ENCODE measurements at regions not wholly inside any gene's neighbourhood (a gene's known extent, or its start where the extent isn't known, plus 50 kb on each side); places are given as distances from the start of the nearest gene placed in this dataset.

DNA sequence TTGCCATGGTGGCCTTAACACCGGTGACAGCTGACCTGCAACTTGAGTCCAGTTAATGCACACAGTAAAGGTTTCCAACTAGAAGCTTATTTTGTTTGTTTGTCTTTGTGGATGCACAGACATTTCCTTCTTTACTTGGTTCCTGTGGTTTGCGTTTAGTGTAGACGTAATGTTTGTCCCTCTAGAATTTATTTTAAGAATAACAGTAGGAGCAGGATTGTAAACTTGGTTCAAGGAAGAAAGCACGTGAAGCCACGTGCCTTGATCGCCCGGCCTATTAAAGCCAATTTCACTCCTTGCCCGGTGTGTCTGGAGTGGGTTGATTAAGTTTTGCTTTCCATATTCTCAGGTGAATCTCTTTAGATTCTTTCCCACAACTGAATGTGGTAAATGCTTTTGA is 263.2 kb upstream of the C2CD4B start:
- Histone ChIP-seq H3K36me3 (ENCODE audit: control insufficient read depth in 4 of 4, insufficient read depth in 3 of 4, low read depth in 1 of 4, low read length in 3 of 4) (no peaks in the 10 kb centered on the region), H3K27ac (ENCODE audit: low read depth in 1 of 2, low read length in 2 of 2) (no peak overlapping the region), H3K27me3 (ENCODE audit: control insufficient read depth in 4 of 4, insufficient read depth in 4 of 4, low read length in 3 of 4) (no peaks in the 10 kb centered on the region), H3K9ac (ENCODE audit: low read depth in 1 of 2, low read length in 2 of 2) (no peak overlapping the region), H3K4me1 (ENCODE audit: control insufficient read depth in 4 of 4, insufficient read depth in 4 of 4, low read length in 3 of 4) (no peaks in the 10 kb centered on the region), H3K9me3 (ENCODE audit: control insufficient read depth in 4 of 4, low read length in 3 of 4) (no peaks in the 10 kb centered on the region), H3K4me3 (ENCODE audit: low read depth in 1 of 3, low read length in 3 of 3) (no peak overlapping the region)
- TF ChIP-seq RAD21 (IDR thresholded peaks at IDR 0.05), result no peak
- no peak for TF ChIP-seq REST (IDR thresholded peaks at IDR 0.05)
- no peak for TF ChIP-seq NR2F2 (IDR thresholded peaks at IDR 0.05)
- TF ChIP-seq HNF4A (conservative IDR thresholded peaks at IDR 0.05), result no peak
- TF ChIP-seq, protein P1, sequence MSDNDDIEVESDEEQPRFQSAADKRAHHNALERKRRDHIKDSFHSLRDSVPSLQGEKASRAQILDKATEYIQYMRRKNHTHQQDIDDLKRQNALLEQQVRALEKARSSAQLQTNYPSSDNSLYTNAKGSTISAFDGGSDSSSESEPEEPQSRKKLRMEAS (IDR thresholded peaks at IDR 0.05), result no peak
- TF ChIP-seq ATF3 (IDR thresholded peaks at IDR 0.05), result no peak
- TF ChIP-seq, protein P2, sequence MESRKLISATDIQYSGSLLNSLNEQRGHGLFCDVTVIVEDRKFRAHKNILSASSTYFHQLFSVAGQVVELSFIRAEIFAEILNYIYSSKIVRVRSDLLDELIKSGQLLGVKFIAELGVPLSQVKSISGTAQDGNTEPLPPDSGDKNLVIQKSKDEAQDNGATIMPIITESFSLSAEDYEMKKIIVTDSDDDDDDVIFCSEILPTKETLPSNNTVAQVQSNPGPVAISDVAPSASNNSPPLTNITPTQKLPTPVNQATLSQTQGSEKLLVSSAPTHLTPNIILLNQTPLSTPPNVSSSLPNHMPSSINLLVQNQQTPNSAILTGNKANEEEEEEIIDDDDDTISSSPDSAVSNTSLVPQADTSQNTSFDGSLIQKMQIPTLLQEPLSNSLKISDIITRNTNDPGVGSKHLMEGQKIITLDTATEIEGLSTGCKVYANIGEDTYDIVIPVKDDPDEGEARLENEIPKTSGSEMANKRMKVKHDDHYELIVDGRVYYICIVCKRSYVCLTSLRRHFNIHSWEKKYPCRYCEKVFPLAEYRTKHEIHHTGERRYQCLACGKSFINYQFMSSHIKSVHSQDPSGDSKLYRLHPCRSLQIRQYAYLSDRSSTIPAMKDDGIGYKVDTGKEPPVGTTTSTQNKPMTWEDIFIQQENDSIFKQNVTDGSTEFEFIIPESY (IDR thresholded peaks at IDR 0.05), result no peak
- no peak for TF ChIP-seq FOXA1 (IDR thresholded peaks at IDR 0.05)
- TF ChIP-seq YY1 (IDR thresholded peaks at IDR 0.05), result no peak
- no peak for TF ChIP-seq TAF1 (conservative IDR thresholded peaks at IDR 0.05)
- 95% methylated on average over 8 of the region's 8 CpGs for WGBS
- no peak for DNase-seq (ENCODE audit: low spot score)

GRCh38 chr15:62428851-62429598 is 263.9 kb upstream of the C2CD4B start:
- H3K4me1 ChIP-seq (ENCODE audit: control insufficient read depth in 4 of 4, insufficient read depth in 4 of 4, low read length in 3 of 4), result no peaks in the 10 kb centered on the region
- no peak overlapping the region for H3K9ac ChIP-seq (ENCODE audit: low read depth in 1 of 2, low read length in 2 of 2)
- no peaks in the 10 kb centered on the region for H3K9me3 ChIP-seq (ENCODE audit: control insufficient read depth in 4 of 4, low read length in 3 of 4)
- no peak for DNase-seq (ENCODE audit: low spot score)
- no peak overlapping the region for H3K27ac ChIP-seq (ENCODE audit: low read depth in 1 of 2, low read length in 2 of 2)
- no peaks in the 10 kb centered on the region for H3K27me3 ChIP-seq (ENCODE audit: control insufficient read depth in 4 of 4, insufficient read depth in 4 of 4, low read length in 3 of 4)
- H3K36me3 ChIP-seq (ENCODE audit: control insufficient read depth in 4 of 4, insufficient read depth in 3 of 4, low read depth in 1 of 4, low read length in 3 of 4), result no peaks in the 10 kb centered on the region
- WGBS, result 86% methylated on average over 14 of the region's 14 CpGs
- no peak for TF ChIP-seq RAD21 (IDR thresholded peaks at IDR 0.05)
- TF ChIP-seq FOXA1 (IDR thresholded peaks at IDR 0.05), result no peak
- TF ChIP-seq FOXA2 (IDR thresholded peaks at IDR 0.05), result no peak
- TF ChIP-seq, protein P1 (IDR thresholded peaks at IDR 0.05), result no peak
- no peak overlapping the region for H3K4me3 ChIP-seq (ENCODE audit: low read depth in 1 of 3, low read length in 3 of 3)

Measured in liver (tissue), 7 donors.